COLO829 (cell line): ENCODE measurements at regions not wholly inside any gene's neighbourhood (a gene's known extent, or its start where the extent isn't known, plus 50 kb on each side); places are given as distances from the start of the nearest gene placed in this dataset.
"Not testable (repeated sequence)": the region's sequence is repeated elsewhere in the genome, so short reads cannot be mapped to it uniquely, and the experiment has no call there.

Experiments used
- DNase-seq: peaks from one replicate; pipeline ENCODE4 v3.0.0; 2012; ENCODE audit warnings: low spot score

DNA sequence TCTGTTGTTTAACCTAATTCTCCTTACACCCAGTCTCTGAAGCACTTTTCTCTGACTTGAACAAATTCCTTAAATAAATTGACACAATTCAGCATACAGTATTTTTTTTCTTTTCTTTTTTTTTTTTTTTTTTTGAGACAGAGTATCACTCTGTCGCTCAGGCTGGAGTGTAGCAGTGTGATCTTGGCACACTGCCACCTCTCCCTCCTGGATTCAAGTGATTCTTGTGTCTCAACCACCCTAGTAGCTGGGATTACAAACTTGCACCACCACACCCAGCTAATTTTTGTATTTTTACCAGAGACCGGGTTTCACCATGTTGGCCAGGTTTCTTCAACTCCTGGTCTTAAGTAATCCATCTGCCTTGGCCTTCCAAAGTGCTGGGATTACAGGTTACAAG is 1498.1 kb upstream of the PCDH10 start:
- DNase-seq, result no peak

DNA sequence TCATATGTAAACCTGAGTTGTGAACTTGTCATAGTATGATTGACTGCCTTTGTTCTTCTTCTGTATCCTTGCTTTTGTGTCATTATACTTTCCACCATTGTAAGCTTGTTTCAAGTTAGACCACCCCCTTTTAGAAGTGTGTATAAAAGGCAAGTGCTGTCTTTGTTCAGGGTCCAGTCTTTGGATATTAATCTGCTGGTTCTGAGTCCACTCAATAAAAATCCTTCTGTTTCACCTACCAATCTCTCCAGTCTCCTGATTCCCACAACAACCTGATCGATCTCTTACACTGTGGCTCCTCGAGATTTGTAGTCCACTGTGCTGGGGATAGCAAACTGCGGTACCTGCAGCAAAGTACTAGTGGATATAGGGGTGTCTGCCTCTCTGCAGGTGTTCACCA is 1465.8 kb upstream of the PCDH10 start:
- not testable (repeated sequence) for DNase-seq

DNA sequence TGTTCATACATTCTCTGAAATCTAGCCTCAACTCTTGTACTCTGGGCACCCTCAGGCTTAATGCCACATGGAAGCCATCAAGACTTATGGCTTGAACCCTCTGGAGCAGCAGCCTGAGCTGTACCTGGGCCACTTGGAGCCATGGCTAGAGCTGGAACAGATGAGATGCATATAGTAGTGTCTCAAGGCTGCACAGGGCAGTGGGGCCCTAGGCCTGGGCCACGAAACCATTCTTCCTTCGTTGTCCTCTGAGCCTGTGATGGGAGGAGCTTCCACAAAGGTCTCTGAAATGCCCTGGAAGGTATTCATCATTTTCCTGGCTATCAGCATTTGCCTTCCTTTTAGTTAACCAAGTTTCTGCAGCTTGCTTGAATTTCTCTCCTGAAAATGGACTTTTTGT is 1427.2 kb upstream of the PCDH10 start:
- no peak for DNase-seq

GRCh38 chr4:131723069-131723468 is 1426.0 kb upstream of the PCDH10 start:
- DNase-seq, result not testable (repeated sequence)

- not testable (repeated sequence) for DNase-seq
These were observed 1424.2 kb upstream of the PCDH10 start for GRCh38 chr4:131724847-131725246.

- not testable (repeated sequence) for DNase-seq
These were observed 1423.6 kb upstream of the PCDH10 start for GRCh38 chr4:131725521-131725920.

- DNase-seq, result not testable (repeated sequence)
These were observed 1422.2 kb upstream of the PCDH10 start for GRCh38 chr4:131726940-131727339.

- DNase-seq, result not testable (repeated sequence)
These were observed 1421.7 kb upstream of the PCDH10 start for GRCh38 chr4:131727418-131727817.

DNA sequence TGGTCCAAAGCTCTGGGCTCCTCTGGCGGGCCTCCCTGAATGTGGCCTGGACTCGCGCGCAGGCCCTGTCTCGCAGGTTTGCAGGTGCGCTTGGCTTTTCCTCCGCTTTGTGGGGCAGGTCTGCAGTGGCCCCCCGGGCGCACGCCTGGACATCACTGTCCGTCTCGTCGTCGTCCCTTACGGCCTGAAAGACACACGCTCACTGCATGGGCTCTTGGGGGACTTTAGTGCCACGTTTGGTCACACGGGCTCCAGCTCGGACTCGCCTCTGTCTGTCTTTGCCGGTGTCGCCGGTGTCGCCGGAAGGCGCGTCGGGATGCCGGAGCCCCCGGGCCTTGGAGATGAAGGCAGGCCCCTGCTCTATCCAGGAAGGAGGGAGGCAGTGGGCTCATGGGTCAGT is 1419.9 kb upstream of the PCDH10 start:
- DNase-seq, result not testable (repeated sequence)

- DNase-seq, result not testable (repeated sequence)
These were observed 1419.2 kb upstream of the PCDH10 start for GRCh38 chr4:131729716-131730398.

DNA sequence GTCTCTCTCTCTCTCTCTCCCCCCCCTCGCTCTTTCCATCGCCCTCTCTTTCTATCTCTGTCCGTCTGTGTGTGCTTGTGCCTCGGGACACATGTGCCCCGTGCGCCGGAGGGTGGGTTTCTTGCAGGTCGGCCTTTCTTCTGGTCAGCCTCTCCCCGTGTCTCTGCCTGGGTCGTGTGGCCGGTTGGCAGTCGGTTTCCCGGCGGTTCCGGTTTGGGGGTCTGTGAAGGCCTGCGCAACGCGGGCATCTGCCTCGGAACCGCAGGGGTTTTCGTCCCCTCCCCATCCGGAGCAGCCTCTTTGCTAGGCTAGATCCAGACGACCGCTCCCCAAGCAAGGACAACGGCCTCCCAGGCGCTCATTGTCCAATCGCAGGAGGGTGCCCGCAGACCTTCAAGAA is 1418.5 kb upstream of the PCDH10 start:
- DNase-seq, result not testable (repeated sequence)

- DNase-seq, result not testable (repeated sequence)
These were observed 1417.0 kb upstream of the PCDH10 start for GRCh38 chr4:131732034-131732630.

DNA sequence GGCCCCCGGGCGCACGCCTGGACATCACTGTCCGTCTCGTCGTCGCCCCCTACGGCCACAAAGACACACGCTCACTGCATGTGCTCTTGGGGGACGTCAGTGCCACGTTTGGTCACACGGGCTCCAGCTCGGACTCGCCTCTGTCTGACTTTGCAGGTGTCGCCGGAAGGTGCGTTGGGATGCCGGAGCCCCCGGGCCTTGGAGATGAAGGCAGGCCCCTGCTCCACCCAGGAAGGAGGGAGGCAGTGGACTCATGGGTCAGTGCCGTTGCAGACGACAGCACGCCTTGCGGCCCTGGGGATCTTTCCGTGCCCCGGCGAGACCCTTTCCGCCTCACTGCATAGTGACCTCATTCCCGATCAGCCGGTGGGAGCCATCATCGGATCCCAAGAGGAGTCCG is 1414.8 kb upstream of the PCDH10 start:
- not testable (repeated sequence) for DNase-seq

DNA sequence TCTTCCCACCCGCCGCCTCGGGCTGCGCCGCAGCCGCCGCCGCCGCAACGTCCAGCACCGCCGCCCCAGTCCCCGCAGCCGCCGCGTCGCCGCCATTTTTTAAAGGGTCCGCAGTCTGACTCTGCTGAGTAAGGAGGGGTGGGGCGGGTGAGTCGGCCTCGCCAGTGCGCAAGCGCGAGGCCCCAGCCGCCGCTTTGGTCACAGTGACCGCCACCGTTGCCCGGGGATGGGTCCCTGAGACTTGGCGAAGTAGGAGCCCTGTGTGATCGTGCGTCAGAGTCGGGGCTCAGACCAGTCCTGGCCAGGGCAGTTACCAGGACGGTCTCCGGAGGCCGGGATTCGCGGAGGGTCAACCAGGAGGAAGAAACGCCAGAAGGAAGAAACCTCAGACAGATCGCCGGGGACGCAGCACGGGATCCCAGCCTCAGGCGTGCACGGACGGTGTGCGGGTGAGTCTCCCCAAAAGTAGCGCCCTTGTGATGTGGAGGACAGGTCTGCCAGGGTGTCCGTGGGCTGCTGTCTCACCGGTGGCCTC is 1414.2 kb upstream of the PCDH10 start:
- DNase-seq, result not testable (repeated sequence)

DNA sequence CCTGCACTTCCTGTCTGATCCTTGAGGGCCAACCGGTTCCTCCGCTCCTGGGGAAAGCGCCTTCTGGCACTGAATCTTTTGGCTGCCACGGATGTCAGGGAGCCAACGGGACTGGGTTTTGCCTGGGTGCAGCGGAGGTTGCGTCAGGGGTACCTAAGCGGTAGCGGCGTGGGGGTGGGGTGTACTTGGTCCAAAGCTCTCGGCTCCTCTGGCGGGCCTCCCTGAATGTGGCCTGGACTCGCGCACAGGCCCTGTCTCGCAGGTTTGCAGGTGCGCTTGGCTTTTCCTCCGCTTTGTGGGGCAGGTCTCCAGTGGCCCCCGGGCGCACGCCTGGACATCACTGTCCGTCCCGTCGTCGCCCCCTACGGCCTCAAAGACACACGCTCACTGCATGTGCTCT is 1410.1 kb upstream of the PCDH10 start:
- not testable (repeated sequence) for DNase-seq

DNA sequence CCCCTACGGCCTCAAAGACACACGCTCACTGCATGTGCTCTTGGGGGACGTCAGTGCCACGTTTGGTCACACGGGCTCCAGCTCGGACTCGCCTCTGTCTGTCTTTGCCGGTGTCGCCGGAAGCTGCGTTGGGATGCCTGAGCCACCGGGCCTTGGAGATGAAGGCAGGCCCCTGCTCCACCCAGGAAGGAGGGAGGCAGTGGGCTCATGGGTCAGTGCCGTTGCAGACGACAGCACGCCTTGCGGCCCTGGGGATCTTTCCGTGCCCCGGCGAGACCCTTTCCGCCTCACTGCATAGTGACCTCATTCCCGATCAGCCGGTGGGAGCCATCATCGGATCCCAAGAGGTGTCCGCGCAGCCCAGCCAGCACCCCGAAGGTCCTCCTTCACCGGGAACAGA is 1407.3 kb upstream of the PCDH10 start:
- DNase-seq, result not testable (repeated sequence)

- not testable (repeated sequence) for DNase-seq
These were observed 1406.4 kb upstream of the PCDH10 start for GRCh38 chr4:131742536-131743205.

DNA sequence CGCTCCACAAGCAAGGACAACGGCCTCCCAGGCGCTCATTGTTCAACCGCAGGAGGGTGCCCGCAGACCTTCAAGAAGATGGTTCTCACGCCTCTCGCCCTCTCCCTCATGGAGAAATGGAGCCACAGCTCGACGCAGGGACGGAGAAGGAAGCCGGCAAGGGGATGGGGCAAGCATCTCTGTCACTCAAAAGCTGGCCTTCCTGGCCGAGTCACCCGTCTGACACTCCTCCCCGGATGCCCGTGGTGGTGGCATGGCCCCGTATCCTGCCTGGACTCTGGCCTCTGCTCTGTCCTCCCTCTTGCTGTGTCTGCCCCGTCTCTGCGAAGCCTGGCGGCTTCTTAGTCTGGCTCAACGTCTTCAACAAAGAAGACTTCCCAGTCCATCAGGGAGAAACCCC is 1405.7 kb upstream of the PCDH10 start:
- not testable (repeated sequence) for DNase-seq

DNA sequence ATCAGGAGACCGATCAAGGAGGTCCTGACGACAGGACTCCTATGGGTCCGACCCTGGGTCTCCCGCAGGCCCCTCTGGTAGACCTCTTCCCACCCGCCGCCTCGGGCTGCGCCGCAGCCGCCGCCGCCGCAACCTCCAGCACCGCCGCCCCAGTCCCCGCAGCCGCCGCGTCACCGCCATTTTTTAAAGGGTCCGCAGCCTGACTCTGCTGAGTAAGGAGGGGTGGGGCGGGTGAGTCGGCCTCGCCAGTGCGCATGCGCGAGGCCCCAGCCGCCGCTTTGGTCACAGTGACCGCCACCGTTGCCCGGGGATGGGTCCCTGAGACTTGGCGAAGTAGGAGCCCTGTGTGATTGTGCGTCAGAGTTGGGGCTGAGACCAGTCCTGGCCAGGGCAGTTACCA is 1401.9 kb upstream of the PCDH10 start:
- DNase-seq, result not testable (repeated sequence)

DNA sequence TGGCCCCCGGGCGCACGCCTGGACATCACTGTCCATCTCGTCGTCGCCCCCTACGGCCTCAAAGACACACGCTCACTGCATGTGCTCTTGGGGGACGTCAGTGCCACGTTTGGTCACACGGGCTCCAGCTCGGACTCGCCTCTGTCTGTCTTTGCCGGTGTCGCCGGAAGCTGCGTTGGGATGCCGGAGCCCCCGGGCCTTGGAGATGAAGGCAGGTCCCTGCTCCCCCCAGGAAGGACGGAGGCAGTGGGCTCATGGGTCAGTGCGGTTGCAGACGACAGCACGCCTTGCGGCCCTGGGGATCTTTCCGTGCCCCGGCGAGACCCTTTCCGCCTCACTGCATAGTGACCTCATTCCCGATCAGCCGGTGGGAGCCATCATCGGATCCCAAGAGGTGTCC is 1399.9 kb upstream of the PCDH10 start:
- DNase-seq, result not testable (repeated sequence)

DNA sequence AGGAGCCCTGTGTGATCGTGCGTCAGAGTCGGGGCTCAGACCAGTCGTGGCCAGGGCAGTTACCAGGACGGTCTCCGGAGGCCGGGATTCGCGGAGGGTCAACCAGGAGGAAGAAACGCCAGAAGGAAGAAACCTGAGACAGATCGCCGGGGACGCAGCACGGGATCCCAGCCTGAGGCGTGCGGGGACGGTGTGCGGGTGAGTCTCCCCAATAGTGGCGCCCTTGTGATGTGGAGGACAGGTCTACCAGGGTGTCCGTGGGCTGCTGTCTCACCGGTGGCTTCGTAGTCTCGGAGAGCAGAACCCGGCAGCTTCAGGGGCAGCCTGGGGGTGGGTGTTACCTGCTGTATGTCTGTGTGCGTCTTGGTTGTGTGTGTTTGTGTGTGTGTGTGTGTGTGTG is 1399.1 kb upstream of the PCDH10 start:
- DNase-seq, result not testable (repeated sequence)

- not testable (repeated sequence) for DNase-seq
These were observed 1398.6 kb upstream of the PCDH10 start for GRCh38 chr4:131750469-131750868.

GRCh38 chr4:131762234-131762633 is 1386.9 kb upstream of the PCDH10 start:
- DNase-seq, result not testable (repeated sequence)
